H1 (cell line): ENCODE measurements at regions not wholly inside any gene's neighbourhood (a gene's known extent, or its start where the extent isn't known, plus 50 kb on each side); places are given as distances from the start of the nearest gene placed in this dataset.

ENCODE experiments used
- CTCF ChIA-PET: fragments of 300-600 bp; sonication (Branson Sonifier 250); formaldehyde crosslinking; loops from one replicate; lab custom pipeline; 2021; ENCODE audit not compliant: partially characterized antibody; lab: Charles Lee
- POLR2A ChIA-PET: fragments of 300-600 bp; sonication (Branson Sonifier 250); formaldehyde crosslinking; loops from one replicate; lab custom pipeline; 2021; ENCODE audit warnings: inconsistent platforms; ENCODE audit not compliant: partially characterized antibody; lab: Charles Lee
- DNase-seq, 2 experiments: peaks; one replicate each; pipeline versions ENCODE4 v3.0.0 to v3.0.0-alpha.2; 2010 to 2022; ENCODE audit warnings: low spot score in 2 of 2, low read depth in 1 of 2, mixed read lengths in 1 of 2
- FAIRE-seq: peaks from 2 replicates; lab custom pipeline; 2011; peaks lifted over from hg19 to GRCh38; lab: Jason Lieb, UNC
- H2AFZ ChIP-seq: 2 replicates; pipeline ENCODE4 v1.8.1; 2012; ENCODE audit warnings: low read length, inconsistent platforms
- H2AK5ac ChIP-seq: 2 replicates; pipeline ENCODE4 v1.6.1; 2013; ENCODE audit warnings: low read depth, low read length
- H2BK120ac ChIP-seq: replicated peaks from 2 replicates; pipeline ENCODE3; 2013; ENCODE audit warnings: low read depth, low read length, inconsistent platforms
- H2BK12ac ChIP-seq: 2 replicates; pipeline ENCODE4 v1.6.1; 2013; ENCODE audit warnings: low read depth, low read length
- H2BK15ac ChIP-seq: 2 replicates; pipeline ENCODE4 v1.6.1; 2013; ENCODE audit warnings: low read length
- H2BK20ac ChIP-seq: 2 replicates; pipeline ENCODE4 v1.6.1; 2013; ENCODE audit warnings: low read length
- H2BK5ac ChIP-seq: 2 replicates; pipeline ENCODE4 v1.6.1; 2013; ENCODE audit warnings: low read depth, low read length
- H3K14ac ChIP-seq: 2 replicates; pipeline ENCODE4 v1.6.1; 2013; ENCODE audit warnings: inconsistent platforms; ENCODE audit not compliant: insufficient read length
- H3K18ac ChIP-seq: 2 replicates; pipeline ENCODE4 v1.6.1; 2013; ENCODE audit warnings: low read length; ENCODE audit errors: extremely low read depth
- H3K23ac ChIP-seq: 2 replicates; pipeline ENCODE4 v1.6.1; 2013; ENCODE audit warnings: inconsistent platforms; ENCODE audit not compliant: insufficient read length
- H3K23me2 ChIP-seq: 2 replicates; pipeline ENCODE4 v1.6.1; 2013; ENCODE audit warnings: low read depth, low read length
- H3K27ac ChIP-seq: 2 replicates; pipeline ENCODE4 v1.6.1; 2011; ENCODE audit warnings: low read depth, low read length, inconsistent platforms
- H3K27me3 ChIP-seq, 4 experiments: replicated peaks in 1 of 4; 1 replicate in 1 of 4; 2 replicates in 3 of 4; pipeline versions ENCODE4 v1.6.1 to v1.8.1; 2011 to 2013; ENCODE audit warnings: low read length in 3 of 4, mild to moderate bottlenecking in 3 of 4, inconsistent platforms in 2 of 4, mixed read lengths in 2 of 4, moderate library complexity in 1 of 4; ENCODE audit not compliant: control insufficient read depth in 3 of 4, insufficient read depth in 3 of 4; ENCODE audit errors: extremely low read depth in 1 of 4
- H3K36me3 ChIP-seq, 4 experiments: 2 replicates each; pipeline versions ENCODE4 v1.6.1 to v1.8.1; 2011 to 2013; ENCODE audit warnings: mild to moderate bottlenecking in 4 of 4, low read length in 3 of 4, moderate library complexity in 2 of 4, control low read depth in 1 of 4, inconsistent platforms in 1 of 4; ENCODE audit not compliant: insufficient read depth in 4 of 4, control insufficient read depth in 2 of 4
- H3K4ac ChIP-seq: replicated peaks from 2 replicates; pipeline ENCODE3; 2013; ENCODE audit warnings: low read length, low read depth, mixed read lengths, inconsistent platforms; ENCODE audit not compliant: insufficient read length
- H3K4me1 ChIP-seq, 4 experiments: replicated peaks in 1 of 4; 1 replicate in 1 of 4; 2 replicates in 3 of 4; pipeline versions ENCODE4 v1.6.1 to v1.8.1; 2011 to 2013; ENCODE audit warnings: low read length in 3 of 4, inconsistent platforms in 2 of 4, mixed read lengths in 1 of 4; ENCODE audit not compliant: insufficient read depth in 4 of 4, control insufficient read depth in 3 of 4
- H3K4me2 ChIP-seq, 2 experiments: 2 replicates each; pipeline versions ENCODE4 v1.6.1 to v1.8.1; 2011 to 2013; ENCODE audit warnings: low read depth in 2 of 2, low read length in 2 of 2, control low read depth in 1 of 2, inconsistent platforms in 1 of 2, mild to moderate bottlenecking in 1 of 2; ENCODE audit not compliant: insufficient read depth in 1 of 2
- H3K4me3 ChIP-seq, 4 experiments: fragments of 200-600, 300-600 bp in 1 of 4; sonication (generic), shearing (Covaris generic), sonication (Bioruptor Twin) in 1 of 4; 2 replicates each; pipeline versions ENCODE4 v1.5.1 to v1.8.1; 2011 to 2016; ENCODE audit warnings: low read length in 4 of 4, low read depth in 3 of 4, control low read depth in 2 of 4, inconsistent platforms in 2 of 4, mild to moderate bottlenecking in 2 of 4, mixed read lengths in 1 of 4, moderate library complexity in 1 of 4; ENCODE audit not compliant: insufficient read depth in 2 of 4; ENCODE audit errors: extremely low read depth in 1 of 4
- H3K56ac ChIP-seq: replicated peaks from 2 replicates; pipeline ENCODE3; 2013; ENCODE audit warnings: low read depth, mild to moderate bottlenecking, mixed read lengths, low read length, inconsistent platforms; ENCODE audit not compliant: insufficient read length
- H3K79me1 ChIP-seq: 2 replicates; pipeline ENCODE4 v1.6.1; 2013; ENCODE audit warnings: low read depth, low read length, control low read depth
- H3K79me2 ChIP-seq, 2 experiments: 2 replicates each; pipeline versions ENCODE4 v1.6.1 to v1.8.1; 2012 to 2013; ENCODE audit warnings: low read length in 2 of 2, mild to moderate bottlenecking in 2 of 2, inconsistent platforms in 1 of 2; ENCODE audit not compliant: insufficient read depth in 2 of 2, control insufficient read depth in 1 of 2
- H3K9ac ChIP-seq, 4 experiments: replicated peaks in 1 of 4; 1 replicate in 1 of 4; 2 replicates in 3 of 4; pipeline versions ENCODE4 v1.6.1 to v1.8.1; 2011 to 2013; ENCODE audit warnings: low read depth in 3 of 4, low read length in 3 of 4, control low read depth in 2 of 4, mild to moderate bottlenecking in 2 of 4, moderate library complexity in 2 of 4, inconsistent platforms in 1 of 4; ENCODE audit errors: extremely low read depth in 1 of 4
- H3K9me3 ChIP-seq, 2 experiments: 2 replicates each; pipeline versions ENCODE4 v1.6.1 to v1.8.1; 2012 to 2013; ENCODE audit warnings: mild to moderate bottlenecking in 2 of 2, moderate library complexity in 2 of 2, control low read depth in 1 of 2, inconsistent platforms in 1 of 2, low read depth in 1 of 2, low read length in 1 of 2, mixed read lengths in 1 of 2; ENCODE audit not compliant: insufficient read depth in 2 of 2
- H4K20me1 ChIP-seq, 2 experiments: replicated peaks in 1 of 2; 2 replicates each; pipeline versions ENCODE3 to v1.8.1; 2011 to 2013; ENCODE audit warnings: inconsistent platforms in 2 of 2, low read length in 2 of 2, mild to moderate bottlenecking in 1 of 2; ENCODE audit not compliant: insufficient read depth in 2 of 2, control insufficient read depth in 1 of 2
- H4K5ac ChIP-seq: 2 replicates; pipeline ENCODE4 v1.6.1; 2013; ENCODE audit warnings: low read length, low read depth, mixed read lengths, inconsistent platforms; ENCODE audit not compliant: insufficient read length
- H4K8ac ChIP-seq: 2 replicates; pipeline ENCODE4 v1.8.0; 2013; ENCODE audit warnings: mild to moderate bottlenecking, moderate library complexity, low read length, inconsistent platforms; ENCODE audit not compliant: insufficient read depth; ENCODE audit errors: extremely low read depth
- H4K91ac ChIP-seq: replicated peaks from 2 replicates; pipeline ENCODE3; 2013; ENCODE audit warnings: low read length, mixed read lengths, inconsistent platforms; ENCODE audit not compliant: insufficient read length
- GTF2F1 ChIP-seq: IDR thresholded peaks from 2 replicates; pipeline ENCODE4 v1.6.1; 2012; ENCODE audit warnings: low read depth, low read length, improper control_type of control experiment, borderline replicate concordance
- RAD21 ChIP-seq, 2 experiments: IDR thresholded peaks in 1 of 2; conservative IDR thresholded peaks in 1 of 2; 2 replicates each; pipeline ENCODE4 v1.6.1; 2011; ENCODE audit warnings: low read depth in 2 of 2, low read length in 2 of 2, improper control_type of control experiment in 1 of 2, inconsistent platforms in 1 of 2, mild to moderate bottlenecking in 1 of 2, moderate library complexity in 1 of 2
- RBBP5 ChIP-seq: IDR thresholded peaks from 2 replicates; pipeline ENCODE4 v1.7.1; 2012; ENCODE audit warnings: low read depth, mild to moderate bottlenecking, inconsistent platforms, low read length, moderate library complexity, borderline replicate concordance
- RXRA ChIP-seq: IDR thresholded peaks from 2 replicates; pipeline ENCODE4 v1.6.1; 2011; ENCODE audit warnings: low read depth, mild to moderate bottlenecking, low read length, moderate library complexity; ENCODE audit not compliant: insufficient read depth
- TEAD4 ChIP-seq: IDR thresholded peaks from 2 replicates; pipeline ENCODE4 v1.6.1; 2012; ENCODE audit warnings: low read depth, low read length, inconsistent platforms, mixed read lengths
- USF2 ChIP-seq: IDR thresholded peaks from 2 replicates; pipeline ENCODE4 v1.6.1; 2011; ENCODE audit warnings: low read length, improper control_type of control experiment
- WGBS, 2 experiments: shearing (Covaris generic) in 1 of 2; methylation state at CpG; one replicate each; pipeline versions ENCODE4 v1.1.6 to v1.1.7; 2013 to 2015; ENCODE audit warnings: low lambda C conversion rate in 2 of 2, mixed read lengths in 2 of 2, inconsistent platforms in 1 of 2, low coverage in 1 of 2, missing lambda C conversion rate in 1 of 2; ENCODE audit not compliant: insufficient replicate concordance in 2 of 2, insufficient coverage in 1 of 2, insufficient read length in 1 of 2; ENCODE audit errors: extremely low coverage in 1 of 2, missing lambda C conversion rate in 1 of 2; 5-methylcytosine and 5-hydroxymethylcytosine counted together

GRCh38 chr6:82679232-82679631 lies 315.6 kb downstream of the TPBG start:
- Histone ChIP-seq H3K36me3 (no peaks in the 10 kb centered on the region), H3K79me2 (no peaks in the 10 kb centered on the region), H4K20me1 (no peaks in the 10 kb centered on the region), H2BK20ac (no peak overlapping the region), H2AK5ac (no peak overlapping the region), H3K4ac (no peak overlapping the region), H3K27me3 (no peaks in the 10 kb centered on the region), H3K56ac (no peak overlapping the region), H3K18ac (no peak overlapping the region), H3K4me1 (no peaks in the 10 kb centered on the region), H3K23ac (no peak overlapping the region), H3K14ac (no peak overlapping the region), H3K79me1 (no peaks in the 10 kb centered on the region), H4K5ac (no peak overlapping the region), H3K27ac (no peak overlapping the region), H2BK120ac (no peak overlapping the region), H3K23me2 (no peaks in the 10 kb centered on the region), H2BK15ac (no peak overlapping the region), H4K8ac (no peak overlapping the region), H3K4me3 (no peak overlapping the region), H2AFZ (no peak overlapping the region), H3K9me3 (peaks cover 4 to 7% of the 10 kb centered on the region in 2 experiments; a peak in 1 of 4 replicates), H4K91ac (no peak overlapping the region), H2BK5ac (no peak overlapping the region), H3K9ac (no peak overlapping the region), H2BK12ac (no peak overlapping the region), H3K4me2 (no peak overlapping the region)
- no peak for FAIRE-seq
- 88% methylated on average over 2 of the region's 2 CpGs; no CpG with 5 or more reads in 1 of the 2 experiments for WGBS, 2 experiments
- TF ChIP-seq GTF2F1 (no peak), USF2 (no peak), RBBP5 (no peak), RAD21 (IDR thresholded peaks at IDR 0.05 in 1 of 2, conservative IDR thresholded peaks at IDR 0.05 in 1 of 2; ENCODE audit: low read depth in 2 of 2, low read length in 2 of 2) (no peak), TEAD4 (no peak), RXRA (no peak)
- POLR2A ChIA-PET, result no interaction called here
- no peak for DNase-seq
- CTCF ChIA-PET, result no interaction called here
